Fibroblast of lung (primary cell): ENCODE measurements at regions not wholly inside any gene's neighbourhood (a gene's known extent, or its start where the extent isn't known, plus 50 kb on each side); places are given as distances from the start of the nearest gene placed in this dataset.

Source experiments
- DNase-seq, 2 donors: peaks; one replicate each; pipeline versions ENCODE4 v3.0.0 to v3.0.0-alpha.2; 2010; ENCODE audit warnings: low read depth in 2 of 2
- H2AFZ ChIP-seq: 2 replicates; pipeline ENCODE4 v1.5.1; 2012; ENCODE audit warnings: low read length, control low read depth, inconsistent platforms
- H3K27ac ChIP-seq: 2 replicates; pipeline ENCODE4 v1.5.1; 2011; ENCODE audit warnings: low read length, control low read depth; ENCODE audit not compliant: insufficient read depth
- H3K27me3 ChIP-seq: 2 replicates; pipeline ENCODE4 v1.5.1; 2011; ENCODE audit warnings: mild to moderate bottlenecking, low read length; ENCODE audit not compliant: control insufficient read depth, insufficient read depth
- H3K36me3 ChIP-seq: 2 replicates; pipeline ENCODE4 v1.5.1; 2011; ENCODE audit warnings: low read length; ENCODE audit not compliant: control insufficient read depth, insufficient read depth
- H3K4me1 ChIP-seq: 2 replicates; pipeline ENCODE4 v1.5.1; 2011; ENCODE audit warnings: low read length; ENCODE audit not compliant: control insufficient read depth, insufficient read depth; ENCODE audit errors: extremely low read depth
- H3K4me2 ChIP-seq: 2 replicates; pipeline ENCODE4 v1.5.1; 2011; ENCODE audit warnings: low read length, control low read depth; ENCODE audit not compliant: insufficient read depth; ENCODE audit errors: extremely low read depth
- H3K4me3 ChIP-seq, 4 experiments: fragments of 200-600 bp in 1 of 4; sonication (generic) in 1 of 4; replicated peaks in 1 of 4; 2 replicates each; pipeline ENCODE4 v1.5.1; 2011 to 2016; ENCODE audit warnings: low read length in 4 of 4, low read depth in 3 of 4, mild to moderate bottlenecking in 3 of 4, control low read depth in 2 of 4, inconsistent platforms in 1 of 4, mixed read lengths in 1 of 4; ENCODE audit not compliant: insufficient read depth in 1 of 4; ENCODE audit errors: control extremely low read depth in 1 of 4
- H3K79me2 ChIP-seq: 2 replicates; pipeline ENCODE4 v1.5.1; 2012; ENCODE audit warnings: mild to moderate bottlenecking, low read length, inconsistent platforms; ENCODE audit not compliant: control insufficient read depth, insufficient read depth
- H3K9ac ChIP-seq: 2 replicates; pipeline ENCODE4 v1.5.1; 2011; ENCODE audit warnings: mild to moderate bottlenecking, low read length, control low read depth; ENCODE audit not compliant: insufficient read depth
- H3K9me3 ChIP-seq: 2 replicates; pipeline ENCODE4 v1.5.1; 2012; ENCODE audit warnings: low read depth, low read length; ENCODE audit not compliant: control insufficient read depth, insufficient read depth
- H4K20me1 ChIP-seq: 2 replicates; pipeline ENCODE4 v1.5.1; 2011; ENCODE audit warnings: low read length; ENCODE audit not compliant: control insufficient read depth, insufficient read depth; ENCODE audit errors: extremely low read depth
- EZH2 ChIP-seq: IDR thresholded peaks from 2 replicates; pipeline ENCODE4 v1.5.1; 2012; ENCODE audit warnings: low read length, control low read depth, mild to moderate bottlenecking; ENCODE audit errors: missing control alignments
- TF ChIP-seq, protein P1 (sequence below), 2 donors: IDR thresholded peaks in 1 of 2; conservative IDR thresholded peaks in 1 of 2; 1 replicate in 1 of 2; 2 replicates in 1 of 2; pipeline ENCODE4 v1.5.1; 2011 to 2012; ENCODE audit warnings: low read length in 2 of 2, control low read depth in 1 of 2, inconsistent platforms in 1 of 2, low read depth in 1 of 2, mild to moderate bottlenecking in 1 of 2

DNA sequence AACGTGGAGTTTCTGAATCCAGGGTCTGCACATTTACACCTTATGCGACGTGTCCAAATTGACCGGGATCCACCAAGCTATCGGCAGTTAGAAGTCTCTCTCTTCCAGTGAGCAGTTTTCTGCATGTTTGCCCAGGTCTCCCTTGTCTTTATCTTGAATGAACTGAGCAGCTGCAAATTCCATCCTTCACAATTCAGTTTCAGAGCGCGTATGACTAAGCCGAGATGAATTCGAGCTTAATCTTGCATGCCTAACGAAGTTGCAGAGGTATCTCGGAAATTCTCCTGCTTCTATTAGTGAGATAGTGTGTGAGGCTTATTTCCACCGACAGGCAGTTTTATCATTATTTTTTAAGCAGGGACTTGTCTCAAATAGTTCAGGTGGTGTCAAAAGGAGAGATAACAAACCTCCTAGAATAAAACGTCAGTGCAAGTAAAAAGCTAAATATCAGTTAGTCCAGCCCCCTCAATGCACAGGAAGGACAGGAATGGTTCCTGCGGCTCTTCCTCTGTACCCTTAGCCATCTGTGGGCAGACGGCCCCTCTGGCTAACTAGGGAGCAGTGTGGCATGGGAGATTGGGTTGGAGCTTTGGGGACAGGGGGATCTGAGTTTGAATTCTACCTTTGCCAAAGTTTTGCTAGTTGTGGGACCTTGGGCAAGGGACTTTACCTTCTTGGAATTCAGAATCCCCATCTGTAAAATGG lies 93.0 kb upstream of the GPR139 start:
- no peaks in the 10 kb centered on the region for H3K4me1 ChIP-seq
- H3K27me3 ChIP-seq: no peaks in the 10 kb centered on the region
- TF ChIP-seq, protein P1, sequence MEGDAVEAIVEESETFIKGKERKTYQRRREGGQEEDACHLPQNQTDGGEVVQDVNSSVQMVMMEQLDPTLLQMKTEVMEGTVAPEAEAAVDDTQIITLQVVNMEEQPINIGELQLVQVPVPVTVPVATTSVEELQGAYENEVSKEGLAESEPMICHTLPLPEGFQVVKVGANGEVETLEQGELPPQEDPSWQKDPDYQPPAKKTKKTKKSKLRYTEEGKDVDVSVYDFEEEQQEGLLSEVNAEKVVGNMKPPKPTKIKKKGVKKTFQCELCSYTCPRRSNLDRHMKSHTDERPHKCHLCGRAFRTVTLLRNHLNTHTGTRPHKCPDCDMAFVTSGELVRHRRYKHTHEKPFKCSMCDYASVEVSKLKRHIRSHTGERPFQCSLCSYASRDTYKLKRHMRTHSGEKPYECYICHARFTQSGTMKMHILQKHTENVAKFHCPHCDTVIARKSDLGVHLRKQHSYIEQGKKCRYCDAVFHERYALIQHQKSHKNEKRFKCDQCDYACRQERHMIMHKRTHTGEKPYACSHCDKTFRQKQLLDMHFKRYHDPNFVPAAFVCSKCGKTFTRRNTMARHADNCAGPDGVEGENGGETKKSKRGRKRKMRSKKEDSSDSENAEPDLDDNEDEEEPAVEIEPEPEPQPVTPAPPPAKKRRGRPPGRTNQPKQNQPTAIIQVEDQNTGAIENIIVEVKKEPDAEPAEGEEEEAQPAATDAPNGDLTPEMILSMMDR (conservative IDR thresholded peaks at IDR 0.05 in 1 of 2, IDR thresholded peaks at IDR 0.05 in 1 of 2; ENCODE audit: low read depth in 1 of 2, low read length in 2 of 2): no peak
- no peak for TF ChIP-seq EZH2
- no peak overlapping the region for H3K4me2 ChIP-seq
- no peak overlapping the region for H3K4me3 ChIP-seq
- H2AFZ ChIP-seq: no peak overlapping the region
- H3K9me3 ChIP-seq: no peaks in the 10 kb centered on the region
- DNase-seq: peak in 1 of 2 donors; percentile 7
- no peaks in the 10 kb centered on the region for H4K20me1 ChIP-seq
- no peaks in the 10 kb centered on the region for H3K79me2 ChIP-seq
- no peak overlapping the region for H3K9ac ChIP-seq
- H3K36me3 ChIP-seq: no peaks in the 10 kb centered on the region
- H3K27ac ChIP-seq: no peak overlapping the region

DNA sequence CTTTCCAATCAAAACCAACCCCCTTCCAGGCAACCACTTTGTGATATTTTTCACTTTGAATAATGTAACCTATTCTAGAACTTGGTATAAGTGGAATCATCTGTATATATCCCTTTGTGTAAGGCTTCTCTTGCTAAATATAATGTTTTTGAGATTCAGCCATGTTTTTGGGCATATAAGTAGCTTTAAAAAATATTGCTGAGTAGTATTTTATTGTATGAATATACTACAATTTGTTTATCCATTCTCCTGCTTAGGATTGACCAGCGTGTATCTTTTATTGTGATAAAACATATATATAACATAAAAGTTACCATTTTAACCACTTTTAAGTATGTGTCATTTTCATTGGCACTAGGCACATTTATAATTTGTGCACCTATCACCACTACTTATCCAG lies 79.8 kb upstream of the GPR139 start:
- Histone ChIP-seq H3K4me2 (no peak overlapping the region), H3K27ac (no peak overlapping the region), H3K27me3 (no peaks in the 10 kb centered on the region)

DNA sequence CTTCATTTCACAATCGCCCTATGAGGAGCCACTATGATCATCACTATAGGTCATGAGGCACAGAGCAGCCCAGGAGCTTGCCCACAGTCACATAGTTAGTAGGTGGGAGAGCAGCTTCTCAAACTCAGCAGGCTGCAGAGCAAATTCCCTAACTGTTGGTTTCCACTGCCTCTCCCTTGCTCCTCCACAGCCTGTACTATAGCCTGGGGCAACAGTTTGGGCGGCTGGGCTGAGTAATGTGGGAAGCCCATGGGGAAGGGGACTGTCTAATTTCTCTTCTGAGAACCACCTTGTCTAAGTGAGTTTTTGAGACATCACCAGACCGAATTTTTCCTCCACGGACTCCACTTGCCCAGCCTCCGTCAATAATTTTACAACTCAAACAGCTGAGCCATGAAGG lies 73.4 kb upstream of the GPR139 start:
- H3K4me2 ChIP-seq: no peak overlapping the region
- H4K20me1 ChIP-seq: no peaks in the 10 kb centered on the region
- H3K27ac ChIP-seq: no peak overlapping the region
- no peaks in the 10 kb centered on the region for H3K9me3 ChIP-seq
- H3K79me2 ChIP-seq: no peaks in the 10 kb centered on the region
- H3K4me3 ChIP-seq: no peak overlapping the region
- no peak for DNase-seq
- no peak overlapping the region for H3K9ac ChIP-seq
- H3K4me1 ChIP-seq: no peaks in the 10 kb centered on the region
- no peak overlapping the region for H2AFZ ChIP-seq
- no peaks in the 10 kb centered on the region for H3K36me3 ChIP-seq
- TF ChIP-seq, protein P1 (conservative IDR thresholded peaks at IDR 0.05 in 1 of 2, IDR thresholded peaks at IDR 0.05 in 1 of 2; ENCODE audit: low read depth in 1 of 2, low read length in 2 of 2): no peak
- no peak for TF ChIP-seq EZH2
- H3K27me3 ChIP-seq: no peaks in the 10 kb centered on the region

More for the DNA sequence above, 79.8 kb upstream of the GPR139 start:
- no peak for DNase-seq
- no peak overlapping the region for H3K9ac ChIP-seq
- H3K4me1 ChIP-seq: no peaks in the 10 kb centered on the region
- H3K79me2 ChIP-seq: no peaks in the 10 kb centered on the region
- TF ChIP-seq EZH2: no peak
- TF ChIP-seq, protein P1 (conservative IDR thresholded peaks at IDR 0.05 in 1 of 2, IDR thresholded peaks at IDR 0.05 in 1 of 2; ENCODE audit: low read depth in 1 of 2, low read length in 2 of 2): no peak
- H3K4me3 ChIP-seq: no peak overlapping the region
- H3K36me3 ChIP-seq: no peaks in the 10 kb centered on the region
- no peaks in the 10 kb centered on the region for H3K9me3 ChIP-seq
- no peak overlapping the region for H2AFZ ChIP-seq
- H4K20me1 ChIP-seq: no peaks in the 10 kb centered on the region
